Caco-2 (cell line): ENCODE measurements at regions not wholly inside any gene's neighbourhood (a gene's known extent, or its start where the extent isn't known, plus 50 kb on each side); places are given as distances from the start of the nearest gene placed in this dataset.

Experiments
- BruUV-seq: library from RNA; stranded (reverse); fragments of 400-500 nt; replicated peaks from 2 replicates; lab custom pipeline; 2021; lab: Mats Ljungman, UMichigan
- CTCF ChIA-PET: fragments of 300-600 bp; sonication (Branson Sonifier 250); formaldehyde crosslinking; loops from one replicate; lab custom pipeline; 2022; ENCODE audit warnings: antibody characterized with exemption; lab: Charles Lee
- POLR2A ChIA-PET: fragments of 300-600 bp; sonication (Branson Sonifier 250); formaldehyde crosslinking; loops from one replicate; lab custom pipeline; 2022; ENCODE audit warnings: antibody characterized with exemption; lab: Charles Lee
- DNase-seq, 2 experiments: peaks; one replicate each; pipeline versions ENCODE4 v3.0.0 to v3.0.0-alpha.2; 2020 to 2022
- H3K27me3 ChIP-seq: replicated peaks from 2 replicates; pipeline ENCODE4 v1.6.0; 2011; ENCODE audit warnings: low read length; ENCODE audit not compliant: control insufficient read depth, insufficient read depth
- H3K36me3 ChIP-seq: 2 replicates; pipeline ENCODE4 v1.5.1; 2011; ENCODE audit warnings: low read length; ENCODE audit not compliant: control insufficient read depth, insufficient read depth
- H3K4me1 ChIP-seq: fragments of 250-450 bp; sonication (Bioruptor Pico); 2 replicates; pipeline ENCODE4 v1.5.1; 2020; ENCODE audit warnings: mild to moderate bottlenecking
- H3K4me3 ChIP-seq: 2 replicates; pipeline ENCODE4 v1.5.1; 2011; ENCODE audit warnings: low read depth, mild to moderate bottlenecking, control low read depth, low read length
- H3K9me3 ChIP-seq: fragments of 250-450 bp; sonication (Bioruptor Pico); 2 replicates; pipeline ENCODE4 v1.5.1; 2020; ENCODE audit warnings: mild to moderate bottlenecking, moderate library complexity
- H3K27ac Mint-ChIP-seq: one replicate; pipeline ENCODE4 v1.8.0; 2022; ENCODE audit warnings: mixed read lengths; ENCODE audit not compliant: unreplicated experiment
- H3K27me3 Mint-ChIP-seq: one replicate; pipeline ENCODE4 v1.8.0; 2022; ENCODE audit warnings: mixed read lengths; ENCODE audit not compliant: insufficient read depth, unreplicated experiment
- H3K36me3 Mint-ChIP-seq: one replicate; pipeline ENCODE4 v1.8.0; 2022; ENCODE audit warnings: mild to moderate bottlenecking, mixed read lengths; ENCODE audit not compliant: insufficient read depth, unreplicated experiment
- H3K4me1 Mint-ChIP-seq: one replicate; pipeline ENCODE4 v1.8.0; 2022; ENCODE audit warnings: low read depth, mixed read lengths; ENCODE audit not compliant: unreplicated experiment
- H3K4me3 Mint-ChIP-seq: one replicate; pipeline ENCODE4 v1.8.0; 2022; ENCODE audit warnings: mild to moderate bottlenecking, moderate library complexity, mixed read lengths; ENCODE audit not compliant: unreplicated experiment
- H3K9me3 Mint-ChIP-seq: one replicate; pipeline ENCODE4 v1.8.0; 2022; ENCODE audit warnings: mixed read lengths; ENCODE audit not compliant: unreplicated experiment
- CTCF ChIP-seq, 2 experiments: fragments of 200-600 bp in 1 of 2; IDR thresholded peaks; 1 replicate in 1 of 2; 2 replicates in 1 of 2; pipeline versions ENCODE4 v1.5.1 to v1.8.0; 2011 to 2022; ENCODE audit warnings: antibody characterized with exemption in 1 of 2, control low read depth in 1 of 2, inconsistent platforms in 1 of 2, low read depth in 1 of 2, low read length in 1 of 2, mild to moderate bottlenecking in 1 of 2, moderate library complexity in 1 of 2; ENCODE audit not compliant: insufficient read depth in 1 of 2, severe bottlenecking in 1 of 2, unreplicated experiment in 1 of 2
- intact Hi-C: fragments of 100-400 bp; cut with micrococcal nuclease; formaldehyde crosslinking; loops from one replicate; pipeline ENCODE4 v1.10.0; 2022; ENCODE audit not compliant: unreplicated experiment

GRCh38 chr2:81334046-81334445, 1029.5 kb upstream of the LRRTM1 start:
- BruUV-seq: no TSS peak
- H3K4me1 ChIP-seq: no peaks in the 10 kb centered on the region
- intact Hi-C loops: no loop called here
- Mint-ChIP-seq H3K9me3 (no peaks in the 10 kb centered on the region), H3K4me1 (no peaks in the 10 kb centered on the region), H3K36me3 (no peaks in the 10 kb centered on the region), H3K27ac (no peak overlapping the region), H3K4me3 (no peak overlapping the region), H3K27me3 (peaks cover 2% of the 10 kb centered on the region)
- H3K9me3 ChIP-seq: no peaks in the 10 kb centered on the region
- ChIA-PET CTCF (no interaction called here), POLR2A (no interaction called here)
- TF ChIP-seq CTCF (IDR thresholded peaks at IDR 0.05; ENCODE audit: insufficient read depth in 1 of 2, low read depth in 1 of 2, low read length in 1 of 2, severe bottlenecking in 1 of 2, unreplicated experiment in 1 of 2): no peak
- no peak overlapping the region for H3K4me3 ChIP-seq
- H3K36me3 ChIP-seq: no peaks in the 10 kb centered on the region
- DNase-seq: no peak
- H3K27me3 ChIP-seq: no peaks in the 10 kb centered on the region

- no peak for TF ChIP-seq CTCF (IDR thresholded peaks at IDR 0.05; ENCODE audit: insufficient read depth in 1 of 2, low read depth in 1 of 2, low read length in 1 of 2, severe bottlenecking in 1 of 2, unreplicated experiment in 1 of 2)
- intact Hi-C loops: no loop called here
- no peaks in the 10 kb centered on the region for H3K4me1 ChIP-seq
- ChIA-PET POLR2A (no interaction called here), CTCF (no interaction called here)
- no TSS peak for BruUV-seq
- no peaks in the 10 kb centered on the region for H3K27me3 ChIP-seq
- Mint-ChIP-seq H3K27ac (no peak overlapping the region), H3K4me1 (no peaks in the 10 kb centered on the region), H3K27me3 (peaks cover 2% of the 10 kb centered on the region), H3K9me3 (peaks cover 1% of the 10 kb centered on the region), H3K36me3 (no peaks in the 10 kb centered on the region), H3K4me3 (no peak overlapping the region)
- DNase-seq: no peak
- H3K4me3 ChIP-seq: no peak overlapping the region
- H3K9me3 ChIP-seq: no peaks in the 10 kb centered on the region
- H3K36me3 ChIP-seq: no peaks in the 10 kb centered on the region
Measured at GRCh38 chr2:81328968-81329367, 1024.4 kb upstream of the LRRTM1 start.

GRCh38 chr2:81327911-81328310, 1023.4 kb upstream of the LRRTM1 start:
- CTCF ChIA-PET: no interaction called here

More at GRCh38 chr2:81327911-81328310, 1023.4 kb upstream of the LRRTM1 start:
- no peak for TF ChIP-seq CTCF (IDR thresholded peaks at IDR 0.05; ENCODE audit: insufficient read depth in 1 of 2, low read depth in 1 of 2, low read length in 1 of 2, severe bottlenecking in 1 of 2, unreplicated experiment in 1 of 2)
- H3K9me3 Mint-ChIP-seq: peaks cover 6% of the 10 kb centered on the region
- H3K27ac Mint-ChIP-seq: no peak overlapping the region
- POLR2A ChIA-PET: no interaction called here
- no peaks in the 10 kb centered on the region for H3K36me3 Mint-ChIP-seq
- no peak overlapping the region for H3K4me3 ChIP-seq
- peaks cover 2% of the 10 kb centered on the region for H3K27me3 Mint-ChIP-seq
- BruUV-seq: no TSS peak
- H3K4me1 ChIP-seq: no peaks in the 10 kb centered on the region
- H3K9me3 ChIP-seq: no peaks in the 10 kb centered on the region
- DNase-seq: no peak
- no peak overlapping the region for H3K4me3 Mint-ChIP-seq
- intact Hi-C loops: no loop called here
- H3K4me1 Mint-ChIP-seq: no peaks in the 10 kb centered on the region
- H3K36me3 ChIP-seq: no peaks in the 10 kb centered on the region
- no peaks in the 10 kb centered on the region for H3K27me3 ChIP-seq
